SU-DHL-6 (cell line): ENCODE measurements at regions not wholly inside any gene's neighbourhood (a gene's known extent, or its start where the extent isn't known, plus 50 kb on each side); places are given as distances from the start of the nearest gene placed in this dataset.

Source experiments
- H2AFZ ChIP-seq: fragments of 200-600 bp; sonication (generic); 2 replicates; pipeline ENCODE4 v1.6.1; 2014; ENCODE audit warnings: low read depth, mild to moderate bottlenecking, moderate library complexity, mixed read lengths, antibody characterized with exemption, low read length; ENCODE audit not compliant: severe bottlenecking
- H3F3A ChIP-seq: fragments of 200-600 bp; shearing (Covaris generic); 2 replicates; pipeline ENCODE4 v1.6.0; 2016; ENCODE audit warnings: antibody characterized with exemption, mild to moderate bottlenecking; ENCODE audit not compliant: insufficient read depth
- H3K27ac ChIP-seq: fragments of 200-600 bp; sonication (generic); 2 replicates; pipeline ENCODE4 v1.5.1; 2016; ENCODE audit warnings: low read depth, mild to moderate bottlenecking, low read length, moderate library complexity, mixed read lengths
- H3K27me3 ChIP-seq: fragments of 200-600 bp; sonication (generic), shearing (Covaris generic); 2 replicates; pipeline ENCODE4 v1.6.0; 2014; ENCODE audit warnings: mild to moderate bottlenecking, low read length
- H3K36me3 ChIP-seq: fragments of 200-600 bp; sonication (generic); 2 replicates; pipeline ENCODE4 v1.6.1; 2014; ENCODE audit warnings: mild to moderate bottlenecking, low read length, mixed read lengths
- H3K4me2 ChIP-seq: fragments of 300-600, 200-600 bp; shearing (Covaris generic), sonication (generic); 2 replicates; pipeline ENCODE4 v1.6.0; 2014; ENCODE audit warnings: low read length, low read depth, mild to moderate bottlenecking; ENCODE audit not compliant: poor library complexity, severe bottlenecking
- H3K4me3 ChIP-seq: fragments of 200-600 bp; sonication (generic); 2 replicates; pipeline ENCODE4 v1.5.1; 2014; ENCODE audit warnings: antibody characterized with exemption, low read length, mild to moderate bottlenecking, mixed read lengths; ENCODE audit not compliant: insufficient read depth, poor library complexity, severe bottlenecking
- H3K79me2 ChIP-seq: fragments of 200-600 bp; sonication (generic); 2 replicates; pipeline ENCODE4 v1.6.1; 2014; ENCODE audit warnings: mild to moderate bottlenecking, low read length, moderate library complexity; ENCODE audit not compliant: insufficient read depth
- H3K9ac ChIP-seq: fragments of 200-600 bp; sonication (generic); 2 replicates; pipeline ENCODE4 v1.7.0; 2014; ENCODE audit warnings: mild to moderate bottlenecking, low read length
- H3K9me2 ChIP-seq: fragments of 200-600 bp; sonication (generic); replicated peaks from 2 replicates; pipeline ENCODE4 v1.6.1; 2014; ENCODE audit warnings: low read length; ENCODE audit not compliant: insufficient read depth
- H3K9me3 ChIP-seq: fragments of 200-600 bp; sonication (generic); 2 replicates; pipeline ENCODE4 v1.6.1; 2014; ENCODE audit warnings: low read length, mixed read lengths; ENCODE audit not compliant: insufficient read depth
- H4K20me1 ChIP-seq: fragments of 200-600 bp; sonication (generic); 2 replicates; pipeline ENCODE4 v1.6.1; 2014; ENCODE audit warnings: low read depth, mild to moderate bottlenecking, antibody characterized with exemption, low read length, moderate library complexity, mixed read lengths
- EZH2phosphoT487 ChIP-seq: fragments of 200-600 bp; sonication (generic), shearing (Covaris generic); conservative IDR thresholded peaks from 2 replicates; pipeline ENCODE4 v1.6.1; 2018; ENCODE audit warnings: mild to moderate bottlenecking, antibody characterized with exemption, low read length, moderate library complexity, mixed read lengths
- TF ChIP-seq, protein P1 (sequence below): fragments of 200-600 bp; sonication (generic); IDR thresholded peaks from one replicate; pipeline ENCODE4 v1.5.1; 2017; ENCODE audit warnings: antibody characterized with exemption, mild to moderate bottlenecking, low read length, moderate library complexity; ENCODE audit not compliant: insufficient read depth, poor library complexity, severe bottlenecking

DNA sequence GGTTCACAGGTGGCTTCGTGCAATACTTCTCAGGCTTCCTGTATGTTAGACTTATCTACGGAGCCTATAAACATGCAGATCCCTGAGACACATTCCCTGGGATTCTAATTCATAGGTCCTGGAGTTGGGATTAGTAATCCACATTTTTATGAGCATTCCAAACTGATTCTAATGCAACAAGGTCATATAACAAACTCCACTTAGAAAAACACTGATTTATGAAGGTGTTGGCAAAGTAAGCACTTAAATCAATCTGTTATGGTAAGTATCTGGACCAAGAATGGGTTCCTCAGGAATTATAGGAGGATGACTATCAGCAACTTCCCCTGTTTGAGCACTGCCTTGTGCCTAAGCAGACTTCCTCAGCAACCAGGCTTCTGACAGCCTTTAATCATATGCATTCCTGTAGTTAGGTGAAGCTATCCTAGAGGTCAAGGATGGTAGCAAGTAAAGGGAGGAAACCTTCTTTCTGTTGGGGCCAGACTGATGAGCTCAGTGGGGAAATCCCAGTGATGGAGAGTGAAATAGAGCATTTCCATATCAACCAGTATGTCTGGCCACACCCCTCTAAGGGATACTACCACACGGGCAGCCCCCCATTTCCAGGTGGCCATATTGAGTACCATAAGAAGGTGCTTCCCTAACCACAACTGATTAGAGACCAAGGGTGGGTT lies 89.6 kb downstream of the RASSF10 start:
- Histone ChIP-seq H3K27me3 (no peaks in the 10 kb centered on the region), H3K79me2 (no peaks in the 10 kb centered on the region), H3K9me3 (no peaks in the 10 kb centered on the region), H3K4me2 (no peak overlapping the region), H3K9me2 (no peaks in the 10 kb centered on the region), H4K20me1 (no peaks in the 10 kb centered on the region), H3K4me3 (no peak overlapping the region), H3K27ac (no peak overlapping the region), H3K9ac (no peak overlapping the region), H2AFZ (no peak overlapping the region), H3F3A (no peaks in the 10 kb centered on the region), H3K36me3 (no peaks in the 10 kb centered on the region)
- TF ChIP-seq EZH2phosphoT487: no peak
- TF ChIP-seq, protein P1, sequence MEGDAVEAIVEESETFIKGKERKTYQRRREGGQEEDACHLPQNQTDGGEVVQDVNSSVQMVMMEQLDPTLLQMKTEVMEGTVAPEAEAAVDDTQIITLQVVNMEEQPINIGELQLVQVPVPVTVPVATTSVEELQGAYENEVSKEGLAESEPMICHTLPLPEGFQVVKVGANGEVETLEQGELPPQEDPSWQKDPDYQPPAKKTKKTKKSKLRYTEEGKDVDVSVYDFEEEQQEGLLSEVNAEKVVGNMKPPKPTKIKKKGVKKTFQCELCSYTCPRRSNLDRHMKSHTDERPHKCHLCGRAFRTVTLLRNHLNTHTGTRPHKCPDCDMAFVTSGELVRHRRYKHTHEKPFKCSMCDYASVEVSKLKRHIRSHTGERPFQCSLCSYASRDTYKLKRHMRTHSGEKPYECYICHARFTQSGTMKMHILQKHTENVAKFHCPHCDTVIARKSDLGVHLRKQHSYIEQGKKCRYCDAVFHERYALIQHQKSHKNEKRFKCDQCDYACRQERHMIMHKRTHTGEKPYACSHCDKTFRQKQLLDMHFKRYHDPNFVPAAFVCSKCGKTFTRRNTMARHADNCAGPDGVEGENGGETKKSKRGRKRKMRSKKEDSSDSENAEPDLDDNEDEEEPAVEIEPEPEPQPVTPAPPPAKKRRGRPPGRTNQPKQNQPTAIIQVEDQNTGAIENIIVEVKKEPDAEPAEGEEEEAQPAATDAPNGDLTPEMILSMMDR: no peak

DNA sequence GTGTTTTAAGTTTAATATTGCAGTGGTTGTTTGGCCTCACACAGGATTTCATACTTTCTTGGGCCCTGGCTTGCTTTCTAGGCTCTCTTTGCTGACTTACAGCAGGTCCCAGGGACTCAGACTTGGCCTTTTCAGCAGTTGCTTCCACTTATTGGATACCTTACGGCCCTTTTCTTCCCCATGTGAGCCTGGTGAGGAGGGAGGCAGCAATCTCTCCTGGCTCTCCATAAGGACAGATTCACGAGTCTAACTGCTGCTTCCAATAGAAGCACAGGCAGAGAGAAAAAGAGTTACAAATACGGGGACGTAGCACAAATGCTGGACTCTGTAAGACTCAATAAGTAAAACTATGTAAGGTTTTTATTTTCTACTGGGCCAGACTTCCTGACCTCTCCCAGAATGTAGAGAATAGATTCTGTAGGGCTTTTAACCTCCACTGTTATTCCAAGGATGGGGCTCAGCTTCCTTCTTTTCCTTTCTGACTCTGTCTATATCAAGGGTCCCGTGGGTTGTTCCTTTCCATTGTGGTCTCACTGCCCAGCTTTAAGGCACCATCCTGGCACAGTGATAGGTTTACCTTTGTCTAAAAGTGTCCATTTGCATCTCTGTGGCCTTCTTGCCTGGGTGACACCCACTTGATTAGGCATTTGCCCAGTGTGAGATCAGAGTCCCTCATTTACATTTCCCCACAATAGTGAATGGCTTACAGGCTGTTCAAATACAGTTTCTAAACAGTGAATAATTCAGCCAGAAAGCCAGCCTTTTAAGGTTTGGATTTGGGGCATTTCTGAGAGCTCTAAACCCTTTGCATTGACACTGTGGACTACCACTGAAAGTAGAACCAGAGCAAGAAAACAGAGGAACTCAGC lies 92.8 kb downstream of the RASSF10 start:
- no peak overlapping the region for H3K4me3 ChIP-seq
- no peaks in the 10 kb centered on the region for H3F3A ChIP-seq
- H3K4me2 ChIP-seq: no peak overlapping the region
- no peaks in the 10 kb centered on the region for H3K9me2 ChIP-seq
- no peaks in the 10 kb centered on the region for H4K20me1 ChIP-seq
- H3K9ac ChIP-seq: no peak overlapping the region
- H3K27ac ChIP-seq: no peak overlapping the region
- no peak overlapping the region for H2AFZ ChIP-seq
- H3K27me3 ChIP-seq: no peaks in the 10 kb centered on the region
- H3K9me3 ChIP-seq: no peaks in the 10 kb centered on the region
- no peaks in the 10 kb centered on the region for H3K36me3 ChIP-seq
- TF ChIP-seq EZH2phosphoT487: no peak
- TF ChIP-seq, protein P1: no peak
- no peaks in the 10 kb centered on the region for H3K79me2 ChIP-seq

- no peaks in the 10 kb centered on the region for H3K27me3 ChIP-seq
- no peaks in the 10 kb centered on the region for H3K9me2 ChIP-seq
- H3K4me2 ChIP-seq: no peak overlapping the region
- no peaks in the 10 kb centered on the region for H3F3A ChIP-seq
- no peaks in the 10 kb centered on the region for H3K36me3 ChIP-seq
- H3K9ac ChIP-seq: no peak overlapping the region
- no peak for TF ChIP-seq EZH2phosphoT487
- TF ChIP-seq, protein P1: no peak
- H4K20me1 ChIP-seq: no peaks in the 10 kb centered on the region
- no peak overlapping the region for H2AFZ ChIP-seq
- H3K4me3 ChIP-seq: no peak overlapping the region
- no peak overlapping the region for H3K27ac ChIP-seq
- no peaks in the 10 kb centered on the region for H3K79me2 ChIP-seq
- H3K9me3 ChIP-seq: no peaks in the 10 kb centered on the region
Measured at GRCh38 chr11:13102513-13102840, 93.4 kb downstream of the RASSF10 start.
